ENCODE measurements at regions not wholly inside any gene's neighbourhood (a gene's known extent, or its start where the extent isn't known, plus 50 kb on each side); places are given as distances from the start of the nearest gene placed in this dataset.

DNA sequence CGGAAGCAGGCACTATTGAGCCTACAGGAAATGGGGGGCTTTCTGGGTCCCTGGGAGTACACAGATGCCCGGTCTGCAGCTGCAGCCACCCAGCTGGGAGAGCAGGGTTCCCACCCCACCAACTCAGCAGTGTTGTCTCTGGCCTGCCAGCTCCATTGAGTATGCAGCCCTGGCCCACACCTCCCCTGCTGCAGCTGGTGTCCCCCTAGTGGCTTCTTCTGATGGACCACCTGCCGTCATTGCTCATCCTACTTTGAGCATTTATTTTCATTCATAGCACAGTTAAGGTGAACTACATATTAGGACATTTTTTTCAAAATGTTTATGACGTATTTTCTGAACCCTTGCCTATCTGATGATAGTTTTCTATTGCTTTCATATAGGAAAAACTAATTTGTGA is 189.8 kb upstream of the LYPLAL1 start:
- no peak for TF ChIP-seq MXI1 (IDR thresholded peaks at IDR 0.05; ENCODE audit: borderline replicate concordance, low read depth, low read length)
- no peak for TF ChIP-seq EZH2 (conservative IDR thresholded peaks at IDR 0.05; ENCODE audit: low read depth, low read length)
- no peak for TF ChIP-seq KDM3A (CRISPR knock-in tag; IDR thresholded peaks at IDR 0.05; ENCODE audit: low read depth)
- TF ChIP-seq TCF7 (IDR thresholded peaks at IDR 0.05; ENCODE audit: low read depth) = no peak

Measured in HepG2 (cell line).